ENCODE measurements at regions not wholly inside any gene's neighbourhood (a gene's known extent, or its start where the extent isn't known, plus 50 kb on each side); places are given as distances from the start of the nearest gene placed in this dataset.

- Histone ChIP-seq H3K9me3 (ENCODE audit: control insufficient read depth, insufficient read depth, low read depth, low read length) (no peaks in the 10 kb centered on the region), H3K4me3 (ENCODE audit: low read depth in 2 of 2, low read length in 2 of 2) (no peak overlapping the region), H3K4me1 (ENCODE audit: control insufficient read depth, insufficient read depth, low read length) (no peaks in the 10 kb centered on the region), H3K27ac (ENCODE audit: low read length) (no peak overlapping the region), H3K36me3 (ENCODE audit: control insufficient read depth, insufficient read depth, low read length) (no peaks in the 10 kb centered on the region), H3K27me3 (ENCODE audit: control insufficient read depth, insufficient read depth, low read length) (no peaks in the 10 kb centered on the region)
- DNase-seq (ENCODE audit: low read depth, low spot score) (no peak), ATAC-seq (no peak)
- in situ Hi-C loops (cut with HindIII; ENCODE audit: low pct_unique_long_range_greater_than_20kb, low sequenced_read_pairs), result no loop called here
- ChIA-PET CTCF (no interaction called here), POLR2A (no interaction called here)
- no peak for TF ChIP-seq TCF7L2 (IDR thresholded peaks at IDR 0.05; ENCODE audit: low read depth, low read length)
- TF ChIP-seq REST (IDR thresholded peaks at IDR 0.05; ENCODE audit: insufficient read depth in 1 of 2, low read depth in 2 of 2, low read length in 1 of 2), result no peak
- TF ChIP-seq, protein P1, sequence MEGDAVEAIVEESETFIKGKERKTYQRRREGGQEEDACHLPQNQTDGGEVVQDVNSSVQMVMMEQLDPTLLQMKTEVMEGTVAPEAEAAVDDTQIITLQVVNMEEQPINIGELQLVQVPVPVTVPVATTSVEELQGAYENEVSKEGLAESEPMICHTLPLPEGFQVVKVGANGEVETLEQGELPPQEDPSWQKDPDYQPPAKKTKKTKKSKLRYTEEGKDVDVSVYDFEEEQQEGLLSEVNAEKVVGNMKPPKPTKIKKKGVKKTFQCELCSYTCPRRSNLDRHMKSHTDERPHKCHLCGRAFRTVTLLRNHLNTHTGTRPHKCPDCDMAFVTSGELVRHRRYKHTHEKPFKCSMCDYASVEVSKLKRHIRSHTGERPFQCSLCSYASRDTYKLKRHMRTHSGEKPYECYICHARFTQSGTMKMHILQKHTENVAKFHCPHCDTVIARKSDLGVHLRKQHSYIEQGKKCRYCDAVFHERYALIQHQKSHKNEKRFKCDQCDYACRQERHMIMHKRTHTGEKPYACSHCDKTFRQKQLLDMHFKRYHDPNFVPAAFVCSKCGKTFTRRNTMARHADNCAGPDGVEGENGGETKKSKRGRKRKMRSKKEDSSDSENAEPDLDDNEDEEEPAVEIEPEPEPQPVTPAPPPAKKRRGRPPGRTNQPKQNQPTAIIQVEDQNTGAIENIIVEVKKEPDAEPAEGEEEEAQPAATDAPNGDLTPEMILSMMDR (IDR thresholded peaks at IDR 0.05), result no peak
- TF ChIP-seq SIN3A (IDR thresholded peaks at IDR 0.05; ENCODE audit: borderline replicate concordance, insufficient read depth, low read depth, low read length), result no peak
- no peak for TF ChIP-seq POLR2AphosphoS5 (IDR thresholded peaks at IDR 0.05; ENCODE audit: low read depth, low read length)
- no TSS peak for BruUV-seq (replicated peaks)
- intact Hi-C loops (cut with micrococcal nuclease; ENCODE audit: unreplicated experiment), result no loop called here
These were observed 159.6 kb upstream of the MYLIP start for GRCh38 chr6:15969236-15969778.

- TF ChIP-seq POLR2AphosphoS5 (IDR thresholded peaks at IDR 0.05; ENCODE audit: low read depth, low read length) (no peak), REST (IDR thresholded peaks at IDR 0.05; ENCODE audit: insufficient read depth in 1 of 2, low read depth in 2 of 2, low read length in 1 of 2) (no peak), SIN3A (IDR thresholded peaks at IDR 0.05; ENCODE audit: borderline replicate concordance, insufficient read depth, low read depth, low read length) (no peak), TCF7L2 (IDR thresholded peaks at IDR 0.05; ENCODE audit: low read depth, low read length) (no peak)
- TF ChIP-seq, protein P1 (IDR thresholded peaks at IDR 0.05), result no peak
- POLR2A ChIA-PET, result no interaction called here
- CTCF ChIA-PET, result no interaction called here
- H3K9me3 ChIP-seq (ENCODE audit: control insufficient read depth, insufficient read depth, low read depth, low read length), result no peaks in the 10 kb centered on the region
- H3K27ac ChIP-seq (ENCODE audit: low read length), result no peak overlapping the region
- intact Hi-C loops (cut with micrococcal nuclease; ENCODE audit: unreplicated experiment) (no loop called here), in situ Hi-C loops (cut with HindIII; ENCODE audit: low pct_unique_long_range_greater_than_20kb, low sequenced_read_pairs) (no loop called here)
- no peaks in the 10 kb centered on the region for H3K36me3 ChIP-seq (ENCODE audit: control insufficient read depth, insufficient read depth, low read length)
- H3K4me3 ChIP-seq (ENCODE audit: low read depth in 2 of 2, low read length in 2 of 2), result no peak overlapping the region
- H3K4me1 ChIP-seq (ENCODE audit: control insufficient read depth, insufficient read depth, low read length), result no peaks in the 10 kb centered on the region
- ATAC-seq (no peak), DNase-seq (ENCODE audit: low read depth, low spot score) (no peak)
- H3K27me3 ChIP-seq (ENCODE audit: control insufficient read depth, insufficient read depth, low read length), result no peaks in the 10 kb centered on the region
- BruUV-seq (replicated peaks), result no TSS peak
These were observed 160.4 kb upstream of the MYLIP start for GRCh38 chr6:15968519-15968918.

All from Panc1 (cell line).